ENCODE measurements at regions not wholly inside any gene's neighbourhood (a gene's known extent, or its start where the extent isn't known, plus 50 kb on each side); places are given as distances from the start of the nearest gene placed in this dataset.
"Not testable (repeated sequence)": the region's sequence is repeated elsewhere in the genome, so short reads cannot be mapped to it uniquely, and the experiment has no call there.

DNA sequence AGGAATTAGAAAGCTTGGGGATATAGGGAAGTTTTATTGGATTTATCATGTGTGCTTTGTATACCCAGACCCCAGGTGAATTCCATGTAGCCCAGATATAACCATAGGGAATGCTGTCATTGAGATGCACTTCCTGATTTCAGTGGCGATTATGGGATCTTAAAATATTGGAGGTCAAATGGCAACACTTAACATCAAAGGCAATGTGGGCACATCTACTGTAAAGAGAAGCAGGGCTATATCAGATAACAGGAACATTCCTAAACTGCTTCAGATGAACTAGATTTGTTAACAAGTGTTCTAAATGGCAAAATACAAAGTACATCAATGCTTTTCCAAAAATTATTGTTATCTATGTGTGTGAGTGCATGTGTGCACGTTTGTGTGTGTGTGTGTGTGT is 883.5 kb upstream of the EDIL3 start:
- no peaks in the 10 kb centered on the region for H3K27me3 Mint-ChIP-seq
- H3K27ac Mint-ChIP-seq = no peak overlapping the region
- no peak overlapping the region for H3K4me3 Mint-ChIP-seq
- H3K36me3 Mint-ChIP-seq = no peaks in the 10 kb centered on the region
- H3K9me3 Mint-ChIP-seq = peaks cover 3% of the 10 kb centered on the region
- H3K4me1 Mint-ChIP-seq = no peaks in the 10 kb centered on the region
- no peak for ATAC-seq

DNA sequence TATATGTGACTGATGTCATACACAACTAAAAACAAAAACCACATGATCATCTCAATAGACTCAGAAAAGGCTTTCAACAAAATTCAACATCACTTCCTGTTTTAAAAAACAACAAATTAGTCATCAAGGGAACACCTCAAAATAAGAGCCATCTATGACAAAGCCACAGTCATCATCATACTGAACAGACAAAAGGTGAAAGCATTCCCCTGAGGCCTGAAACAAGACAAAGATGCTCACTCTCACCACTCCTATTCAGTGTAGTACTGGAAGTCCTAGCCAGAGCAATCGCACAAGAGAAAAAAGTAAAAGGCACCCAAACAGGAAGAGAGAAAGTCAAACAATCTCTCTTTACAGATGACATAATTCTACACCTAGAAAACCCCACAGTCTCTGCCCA is 893.5 kb upstream of the EDIL3 start:
- no peaks in the 10 kb centered on the region for H3K9me3 Mint-ChIP-seq
- ATAC-seq = no peak
- no peak overlapping the region for H3K27ac Mint-ChIP-seq
- H3K4me3 Mint-ChIP-seq = no peak overlapping the region
- no peaks in the 10 kb centered on the region for H3K27me3 Mint-ChIP-seq
- H3K36me3 Mint-ChIP-seq = no peaks in the 10 kb centered on the region
- no peaks in the 10 kb centered on the region for H3K4me1 Mint-ChIP-seq

DNA sequence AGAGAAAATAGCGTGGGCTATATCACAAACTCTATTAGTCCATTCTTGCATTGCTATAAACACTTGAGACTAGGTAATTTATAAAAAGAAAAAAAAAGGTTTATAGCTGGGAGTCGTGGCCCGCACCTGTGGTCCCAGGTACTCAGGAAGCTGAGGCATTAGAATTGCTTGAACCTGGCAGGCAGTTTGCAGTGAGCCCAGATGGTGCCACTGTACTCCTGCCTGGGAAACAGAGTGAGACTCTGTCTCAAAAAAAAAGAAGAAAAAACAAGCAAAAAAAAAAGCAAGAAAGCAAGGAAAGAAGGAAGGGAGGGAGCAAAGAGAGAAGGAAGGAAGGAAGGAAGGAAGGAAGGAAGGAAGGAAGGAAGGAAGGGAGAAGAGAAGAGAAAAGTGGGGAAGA is 904.2 kb upstream of the EDIL3 start:
- H3K4me1 Mint-ChIP-seq = no peaks in the 10 kb centered on the region
- peaks cover 4% of the 10 kb centered on the region for H3K9me3 Mint-ChIP-seq
- H3K4me3 Mint-ChIP-seq = no peak overlapping the region
- H3K36me3 Mint-ChIP-seq = no peaks in the 10 kb centered on the region
- no peaks in the 10 kb centered on the region for H3K27me3 Mint-ChIP-seq
- ATAC-seq = no peak
- no peak overlapping the region for H3K27ac Mint-ChIP-seq

DNA sequence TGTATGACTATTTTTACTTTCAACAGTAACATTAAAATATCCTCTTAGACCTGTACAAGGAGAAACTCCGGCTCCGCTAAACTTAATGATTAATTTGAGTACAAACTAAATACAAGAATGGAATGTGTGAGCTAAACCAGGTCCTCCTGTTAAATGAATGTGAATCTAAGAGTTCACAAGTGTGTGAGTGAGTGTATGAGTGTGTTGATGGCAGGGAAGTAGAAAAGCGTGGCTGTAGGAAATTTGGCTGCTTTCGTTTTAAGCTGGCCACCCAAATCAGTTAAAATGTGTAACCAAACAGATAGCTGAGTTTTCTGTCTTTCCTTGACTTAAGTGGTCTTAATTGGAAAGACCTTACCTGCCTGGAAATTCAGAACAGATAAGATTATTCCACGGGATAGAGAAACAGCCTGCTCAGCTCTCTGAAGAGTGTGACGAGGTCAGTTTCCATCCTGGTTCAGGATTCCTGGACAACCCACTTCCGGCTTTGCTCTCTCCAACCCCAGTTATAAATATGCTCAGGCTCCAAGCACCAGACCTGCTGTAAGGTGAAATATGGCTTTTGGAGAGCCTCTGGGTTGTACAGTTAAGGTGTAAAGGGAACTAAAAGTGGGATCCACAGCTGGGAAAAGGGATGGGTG is 908.6 kb upstream of the EDIL3 start:
- Mint-ChIP-seq H3K36me3 (no peaks in the 10 kb centered on the region), H3K27me3 (no peaks in the 10 kb centered on the region), H3K4me1 (no peaks in the 10 kb centered on the region), H3K9me3 (peaks cover 4% of the 10 kb centered on the region), H3K4me3 (no peak overlapping the region), H3K27ac (no peak overlapping the region)
- no peak for ATAC-seq

DNA sequence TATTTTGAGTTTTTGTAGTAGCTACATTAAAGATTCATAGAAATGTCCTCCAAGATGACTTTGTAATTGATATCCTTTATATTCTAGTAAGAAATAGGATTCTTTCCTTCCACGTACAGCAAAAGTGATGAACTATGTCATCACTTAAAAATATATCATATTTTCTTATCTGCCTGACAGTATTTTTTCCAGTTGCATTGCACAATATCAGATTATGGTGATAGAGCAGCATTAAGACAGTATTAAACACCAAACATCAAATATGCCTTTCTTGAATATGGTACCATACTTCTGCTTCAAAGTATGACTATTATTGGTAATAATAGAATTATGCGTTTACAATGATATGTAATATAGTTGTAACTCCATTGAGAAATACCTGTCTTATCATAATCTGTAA is 919.8 kb upstream of the EDIL3 start:
- H3K27me3 Mint-ChIP-seq = no peaks in the 10 kb centered on the region
- H3K9me3 Mint-ChIP-seq = peaks cover 3% of the 10 kb centered on the region
- H3K4me1 Mint-ChIP-seq = no peaks in the 10 kb centered on the region
- no peak overlapping the region for H3K4me3 Mint-ChIP-seq
- H3K27ac Mint-ChIP-seq = no peak overlapping the region
- no peak for ATAC-seq
- H3K36me3 Mint-ChIP-seq = no peaks in the 10 kb centered on the region

DNA sequence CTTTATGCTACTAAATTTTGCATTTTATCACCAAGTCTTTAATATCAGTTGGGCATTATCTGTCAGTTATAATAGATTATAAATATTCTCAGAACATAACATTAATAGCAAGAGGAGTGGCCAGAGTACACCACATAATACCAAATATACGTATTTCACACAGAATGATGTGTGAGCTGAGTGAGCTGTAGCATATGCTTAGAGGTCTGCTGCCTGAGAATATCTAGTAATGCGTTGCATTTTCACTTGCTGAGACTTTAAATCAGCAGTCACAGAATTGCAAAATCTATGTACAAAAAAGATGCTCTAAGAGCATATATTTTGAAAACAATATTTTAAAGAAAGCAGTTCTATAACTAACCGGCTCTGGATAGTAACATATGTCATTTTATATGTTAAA is 921.1 kb upstream of the EDIL3 start:
- Mint-ChIP-seq H3K27ac (no peak overlapping the region), H3K4me1 (no peaks in the 10 kb centered on the region), H3K9me3 (peaks cover 3% of the 10 kb centered on the region)

DNA sequence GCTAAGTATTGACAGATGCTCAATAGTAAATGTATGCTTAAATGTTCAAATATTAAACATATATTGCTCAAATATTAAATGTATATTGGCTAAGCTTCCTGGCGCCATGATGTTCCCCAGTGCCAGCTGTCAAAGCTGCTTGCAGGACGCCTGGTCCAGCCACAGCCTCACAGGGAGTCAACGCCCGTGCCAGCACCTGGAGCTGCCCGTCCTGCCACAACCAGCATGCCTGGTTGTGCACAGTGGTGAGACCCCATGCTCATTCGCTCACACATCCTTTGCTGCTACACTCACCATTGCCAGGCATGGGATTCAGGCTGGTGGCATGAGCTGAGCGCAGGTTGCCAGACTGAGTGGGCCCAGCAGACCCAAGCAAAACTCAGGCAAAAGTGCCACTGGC is 926.9 kb upstream of the EDIL3 start:
- no peaks in the 10 kb centered on the region for H3K27me3 Mint-ChIP-seq
- no peak overlapping the region for H3K4me3 Mint-ChIP-seq
- no peaks in the 10 kb centered on the region for H3K9me3 Mint-ChIP-seq
- no peak for ATAC-seq
- H3K27ac Mint-ChIP-seq = no peak overlapping the region
- H3K4me1 Mint-ChIP-seq = no peaks in the 10 kb centered on the region
- no peaks in the 10 kb centered on the region for H3K36me3 Mint-ChIP-seq

More for the DNA sequence above, 921.1 kb upstream of the EDIL3 start:
- H3K27me3 Mint-ChIP-seq = no peaks in the 10 kb centered on the region
- H3K36me3 Mint-ChIP-seq = no peaks in the 10 kb centered on the region
- no peak overlapping the region for H3K4me3 Mint-ChIP-seq
- no peak for ATAC-seq

DNA sequence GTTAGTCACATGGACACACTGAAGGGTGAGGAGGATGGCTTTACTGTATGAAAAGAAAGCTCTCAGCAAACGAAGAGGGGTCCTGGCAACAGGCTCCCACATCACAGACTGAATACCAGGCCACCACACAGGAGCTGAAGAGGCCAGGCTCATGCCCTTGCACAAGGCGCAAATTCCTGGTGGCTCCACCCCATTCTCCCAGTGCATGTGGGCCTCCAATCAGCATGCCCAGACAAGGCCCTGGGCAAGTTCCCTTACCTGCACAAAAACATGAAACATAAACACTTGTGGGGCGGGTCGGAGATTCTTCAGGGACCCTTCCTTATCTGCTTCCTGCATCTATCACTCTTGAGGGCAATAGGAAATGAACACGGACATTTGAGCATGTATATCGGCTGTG is 935.8 kb upstream of the EDIL3 start:
- H3K36me3 Mint-ChIP-seq = no peaks in the 10 kb centered on the region
- ATAC-seq = no peak
- H3K9me3 Mint-ChIP-seq = peaks cover 6% of the 10 kb centered on the region
- H3K4me1 Mint-ChIP-seq = no peaks in the 10 kb centered on the region
- H3K4me3 Mint-ChIP-seq = no peak overlapping the region
- H3K27me3 Mint-ChIP-seq = no peaks in the 10 kb centered on the region
- no peak overlapping the region for H3K27ac Mint-ChIP-seq

DNA sequence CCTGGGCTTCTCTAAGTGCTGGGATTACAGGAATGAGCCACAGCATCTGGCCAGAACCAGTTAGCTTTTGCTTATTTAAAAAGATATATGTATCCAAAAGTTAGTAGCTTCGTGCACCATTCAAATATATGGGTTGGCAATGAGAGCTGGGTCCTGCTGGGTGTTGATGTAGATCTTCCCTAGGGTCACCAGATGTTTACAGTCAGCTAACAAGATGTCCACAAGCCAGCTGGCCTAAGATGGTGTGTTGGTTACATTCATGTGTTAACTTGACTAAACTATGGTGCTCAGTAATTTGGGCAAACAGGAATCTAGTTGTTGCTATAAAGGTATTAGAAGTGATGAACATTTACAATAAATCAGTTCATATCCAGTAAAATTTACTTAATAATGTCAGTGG is 948.6 kb upstream of the EDIL3 start:
- H3K27ac Mint-ChIP-seq = no peak overlapping the region
- no peaks in the 10 kb centered on the region for H3K4me1 Mint-ChIP-seq
- no peak overlapping the region for H3K4me3 Mint-ChIP-seq
- no peak for ATAC-seq
- peaks cover 3% of the 10 kb centered on the region for H3K9me3 Mint-ChIP-seq
- H3K36me3 Mint-ChIP-seq = no peaks in the 10 kb centered on the region
- no peaks in the 10 kb centered on the region for H3K27me3 Mint-ChIP-seq

DNA sequence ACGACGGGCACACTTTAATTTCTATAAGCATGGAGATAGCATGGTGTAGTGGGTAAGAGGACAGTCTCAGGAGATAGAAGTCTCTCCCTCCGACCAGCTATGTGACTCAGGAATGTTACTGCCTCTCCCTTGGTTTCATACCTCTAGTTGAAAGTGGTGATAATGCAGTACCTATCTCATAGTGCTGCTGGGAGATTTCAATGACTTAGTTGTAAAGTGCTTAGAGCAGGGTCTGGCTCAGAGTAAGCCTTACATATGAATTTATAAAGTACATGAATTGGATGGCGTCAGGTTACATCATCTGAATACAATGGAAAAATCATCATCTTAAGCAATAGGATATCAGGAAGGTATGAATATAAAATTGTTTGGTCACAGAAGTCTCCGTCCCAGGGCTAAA is 952.8 kb upstream of the EDIL3 start:
- no peak for ATAC-seq
- no peaks in the 10 kb centered on the region for H3K9me3 Mint-ChIP-seq
- no peaks in the 10 kb centered on the region for H3K36me3 Mint-ChIP-seq
- no peak overlapping the region for H3K4me3 Mint-ChIP-seq
- H3K27ac Mint-ChIP-seq = no peak overlapping the region
- no peaks in the 10 kb centered on the region for H3K27me3 Mint-ChIP-seq
- no peaks in the 10 kb centered on the region for H3K4me1 Mint-ChIP-seq

DNA sequence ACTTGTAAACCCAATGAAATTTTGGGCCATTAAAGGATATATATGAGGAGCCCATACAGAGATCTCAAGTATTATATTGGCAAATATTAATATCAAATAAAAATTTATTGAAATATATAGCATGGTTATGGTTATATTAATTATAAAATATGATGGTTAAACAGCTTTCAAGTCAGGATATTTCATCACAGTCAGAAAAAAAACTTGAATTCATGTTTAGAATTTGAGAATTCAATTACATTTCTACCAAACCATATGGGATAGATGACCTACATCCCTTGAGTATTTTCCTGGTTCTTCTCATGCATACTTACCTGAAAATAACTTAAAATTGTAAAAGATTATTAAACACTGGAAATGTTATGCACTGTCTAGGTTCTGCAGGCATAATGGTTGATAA is 956.1 kb upstream of the EDIL3 start:
- Mint-ChIP-seq H3K4me1 (no peaks in the 10 kb centered on the region), H3K36me3 (no peaks in the 10 kb centered on the region), H3K27me3 (no peaks in the 10 kb centered on the region), H3K27ac (no peak overlapping the region), H3K4me3 (no peak overlapping the region), H3K9me3 (peaks cover 2% of the 10 kb centered on the region)
- no peak for ATAC-seq

DNA sequence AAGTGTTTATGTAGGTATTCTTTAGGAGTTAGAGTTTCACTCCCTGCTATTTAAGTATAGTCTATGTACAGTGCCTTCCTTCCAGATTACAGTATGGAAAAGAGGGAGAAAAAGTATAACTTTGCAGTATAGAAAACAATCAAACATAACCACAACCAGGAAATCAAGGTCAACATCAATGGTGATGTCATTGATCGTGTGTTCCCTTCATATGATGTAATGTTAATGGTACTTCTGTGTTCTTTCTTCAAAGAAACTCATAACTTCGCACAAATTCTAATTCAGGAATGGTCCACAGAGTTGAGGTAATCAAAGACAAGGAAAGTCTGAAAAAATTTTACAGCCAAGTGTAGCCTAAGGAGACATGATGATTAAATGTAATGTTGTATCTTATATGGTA is 961.1 kb upstream of the EDIL3 start:
- Mint-ChIP-seq H3K27ac (no peak overlapping the region), H3K4me3 (no peak overlapping the region), H3K4me1 (no peaks in the 10 kb centered on the region), H3K27me3 (no peaks in the 10 kb centered on the region), H3K9me3 (peaks cover 5% of the 10 kb centered on the region), H3K36me3 (no peaks in the 10 kb centered on the region)
- ATAC-seq = no peak

DNA sequence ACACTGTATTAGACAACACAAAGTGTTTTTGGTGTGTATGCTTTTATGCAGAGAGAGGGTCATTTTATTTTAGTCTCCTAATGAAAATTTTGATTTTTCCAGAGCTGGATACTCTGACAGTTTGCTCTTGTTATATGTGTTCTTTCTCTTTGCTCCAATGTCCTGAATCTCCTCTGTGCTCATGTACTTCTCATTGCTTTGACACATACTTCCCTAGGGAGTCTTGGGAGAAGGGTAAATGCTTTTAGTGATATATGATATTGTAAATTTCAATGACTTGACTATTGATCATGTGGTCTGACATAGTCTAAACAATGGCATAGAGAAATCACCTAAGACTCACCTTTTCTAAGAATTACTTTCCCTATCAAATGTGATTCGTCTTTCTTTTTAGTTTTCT is 972.6 kb upstream of the EDIL3 start:
- H3K27ac Mint-ChIP-seq = no peak overlapping the region
- no peak overlapping the region for H3K4me3 Mint-ChIP-seq
- H3K9me3 Mint-ChIP-seq = peaks cover 3% of the 10 kb centered on the region
- H3K4me1 Mint-ChIP-seq = no peaks in the 10 kb centered on the region
- no peaks in the 10 kb centered on the region for H3K36me3 Mint-ChIP-seq
- no peak for ATAC-seq
- no peaks in the 10 kb centered on the region for H3K27me3 Mint-ChIP-seq

DNA sequence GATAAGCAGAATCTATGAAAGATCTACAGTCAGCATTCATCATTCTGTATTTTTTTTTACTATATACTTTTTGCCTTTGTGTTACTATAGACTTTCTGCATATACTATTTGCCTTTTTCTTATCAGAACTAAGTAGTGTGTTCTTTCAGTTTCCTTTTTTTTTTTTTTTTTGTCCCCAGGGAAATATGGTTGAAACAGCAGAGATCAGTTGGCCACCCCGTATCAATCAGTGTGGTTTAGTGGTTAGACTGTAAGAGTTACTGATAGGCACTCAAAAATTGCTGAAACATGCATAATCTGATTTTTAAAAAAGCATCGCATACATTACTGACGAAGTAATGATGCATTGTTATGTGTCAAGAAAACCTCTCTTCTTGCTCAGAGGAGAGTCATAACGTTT is 990.8 kb upstream of the EDIL3 start:
- H3K27ac Mint-ChIP-seq = no peak overlapping the region
- H3K27me3 Mint-ChIP-seq = no peaks in the 10 kb centered on the region
- no peak for ATAC-seq
- no peaks in the 10 kb centered on the region for H3K36me3 Mint-ChIP-seq
- H3K9me3 Mint-ChIP-seq = no peaks in the 10 kb centered on the region
- H3K4me1 Mint-ChIP-seq = no peaks in the 10 kb centered on the region
- no peak overlapping the region for H3K4me3 Mint-ChIP-seq

DNA sequence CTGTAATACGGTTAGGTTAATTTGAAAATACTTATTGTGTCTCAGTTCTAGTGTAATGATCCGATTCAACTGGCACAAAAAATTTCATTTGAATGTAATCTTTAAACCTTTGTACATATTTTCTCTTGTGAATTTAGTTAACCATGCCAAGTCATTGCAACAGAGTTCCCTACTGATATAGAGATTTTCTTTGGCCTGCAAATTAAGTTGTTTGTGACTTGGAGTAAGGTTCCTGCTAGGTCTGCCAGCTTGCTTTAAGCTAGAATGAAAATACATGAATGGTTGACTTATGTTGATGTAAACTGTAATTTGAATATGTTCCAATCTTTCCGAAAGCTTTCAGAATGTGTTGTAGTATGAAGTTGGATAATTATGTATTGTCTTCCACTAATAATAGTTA is 1004.1 kb upstream of the EDIL3 start:
- no peaks in the 10 kb centered on the region for H3K4me1 Mint-ChIP-seq
- no peak for ATAC-seq
- no peak overlapping the region for H3K4me3 Mint-ChIP-seq
- H3K27me3 Mint-ChIP-seq = no peaks in the 10 kb centered on the region
- no peak overlapping the region for H3K27ac Mint-ChIP-seq
- no peaks in the 10 kb centered on the region for H3K36me3 Mint-ChIP-seq
- peaks cover 12% of the 10 kb centered on the region for H3K9me3 Mint-ChIP-seq

DNA sequence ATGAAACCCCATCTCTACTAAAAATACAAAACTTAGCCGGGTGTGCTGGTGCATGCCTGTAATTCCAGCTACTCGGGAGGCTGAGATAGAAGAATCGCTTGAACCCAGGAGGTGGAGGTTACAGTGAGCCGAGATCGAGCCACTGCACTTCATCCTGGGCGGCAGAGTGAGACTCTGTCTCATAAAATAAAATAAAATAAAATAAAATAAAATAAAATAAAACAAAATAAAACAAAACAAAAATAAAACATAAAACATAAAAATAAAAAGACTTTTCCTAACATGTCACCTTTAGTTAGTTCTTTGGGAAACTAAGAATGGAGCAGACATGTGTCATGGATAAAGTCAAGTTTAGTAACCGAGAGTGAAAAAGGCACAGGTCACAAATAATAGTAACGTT is 1007.6 kb upstream of the EDIL3 start:
- H3K27ac Mint-ChIP-seq, H3K4me1 Mint-ChIP-seq, H3K27me3 Mint-ChIP-seq, ATAC-seq, H3K9me3 Mint-ChIP-seq, H3K4me3 Mint-ChIP-seq, H3K36me3 Mint-ChIP-seq: not testable (repeated sequence)

DNA sequence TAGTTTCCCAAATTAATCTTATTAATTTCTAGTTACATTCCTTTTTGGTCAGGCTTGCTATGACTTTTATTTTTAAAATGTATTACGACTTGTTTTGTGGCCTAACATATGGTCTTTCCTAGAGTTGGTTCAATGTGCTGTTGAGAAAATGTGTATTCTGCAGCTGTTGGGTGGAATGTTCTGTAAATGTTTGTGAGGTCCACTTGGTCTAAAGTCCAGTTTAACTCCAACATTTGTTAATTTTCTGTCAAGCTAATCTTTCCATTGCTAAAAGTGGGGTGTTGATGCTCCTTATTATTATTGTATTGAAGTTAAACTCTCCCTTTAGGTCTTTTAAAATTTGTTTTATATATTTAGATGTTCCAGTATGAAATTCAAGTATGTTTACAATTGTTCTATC is 1010.8 kb upstream of the EDIL3 start:
- H3K36me3 Mint-ChIP-seq = no peaks in the 10 kb centered on the region
- H3K4me1 Mint-ChIP-seq = no peaks in the 10 kb centered on the region
- no peak overlapping the region for H3K4me3 Mint-ChIP-seq
- no peak overlapping the region for H3K27ac Mint-ChIP-seq
- H3K9me3 Mint-ChIP-seq = no peaks in the 10 kb centered on the region
- no peaks in the 10 kb centered on the region for H3K27me3 Mint-ChIP-seq
- ATAC-seq = no peak
